ENCODE measurements at regions not wholly inside any gene's neighbourhood (a gene's known extent, or its start where the extent isn't known, plus 50 kb on each side); places are given as distances from the start of the nearest gene placed in this dataset.

DNA sequence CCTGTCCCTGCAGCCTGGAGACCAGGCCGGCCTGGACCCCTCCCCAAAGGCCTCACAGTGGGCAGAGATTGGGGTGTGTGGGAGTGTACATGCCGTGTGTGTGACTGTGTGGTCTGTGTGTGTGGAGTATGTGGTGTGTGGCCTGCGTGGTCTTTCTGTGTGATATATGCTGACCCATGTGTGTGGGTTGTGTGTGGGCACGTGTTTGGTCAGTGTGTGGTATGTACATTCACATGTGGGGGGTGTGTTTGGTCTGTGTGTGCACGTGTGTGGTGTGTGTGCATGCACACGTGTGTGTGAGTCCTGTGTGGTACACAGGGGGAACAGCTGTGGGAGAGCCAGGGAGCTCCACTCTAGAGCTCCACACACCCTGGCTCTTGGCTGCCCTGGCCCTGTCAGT lies 1185.1 kb downstream of the BRD1 start:
- no peaks in the 10 kb centered on the region for H3K4me1 ChIP-seq (ENCODE audit: insufficient read depth, low read length)
- H3K9ac ChIP-seq (ENCODE audit: low read depth, low read length): no peak overlapping the region
- no peaks in the 10 kb centered on the region for H3K9me3 ChIP-seq (ENCODE audit: insufficient read depth, low read depth, low read length)
- no peaks in the 10 kb centered on the region for H3K27me3 ChIP-seq (ENCODE audit: insufficient read depth, low read length)
- H3K36me3 ChIP-seq (ENCODE audit: insufficient read depth, low read depth, low read length): no peaks in the 10 kb centered on the region
- H3K4me3 ChIP-seq (ENCODE audit: low read length): no peak overlapping the region
- no peak overlapping the region for H3K27ac ChIP-seq (ENCODE audit: low read length)

- no peaks in the 10 kb centered on the region for H3K27me3 ChIP-seq (ENCODE audit: insufficient read depth, low read length)
- H3K4me3 ChIP-seq (ENCODE audit: low read length): no peak overlapping the region
- H3K27ac ChIP-seq (ENCODE audit: low read length): no peak overlapping the region
- H3K9ac ChIP-seq (ENCODE audit: low read depth, low read length): no peak overlapping the region
- no peaks in the 10 kb centered on the region for H3K36me3 ChIP-seq (ENCODE audit: insufficient read depth, low read depth, low read length)
- no peaks in the 10 kb centered on the region for H3K9me3 ChIP-seq (ENCODE audit: insufficient read depth, low read depth, low read length)
- H3K4me1 ChIP-seq (ENCODE audit: insufficient read depth, low read length): no peaks in the 10 kb centered on the region
These were observed 1185.7 kb downstream of the BRD1 start for GRCh38 chr22:48641906-48642475.

GRCh38 chr22:48640890-48641841 lies 1186.5 kb downstream of the BRD1 start:
- Histone ChIP-seq H3K27ac (ENCODE audit: low read length) (no peak overlapping the region), H3K4me1 (ENCODE audit: insufficient read depth, low read length) (no peaks in the 10 kb centered on the region), H3K9me3 (ENCODE audit: insufficient read depth, low read depth, low read length) (no peaks in the 10 kb centered on the region), H3K36me3 (ENCODE audit: insufficient read depth, low read depth, low read length) (no peaks in the 10 kb centered on the region), H3K9ac (ENCODE audit: low read depth, low read length) (no peak overlapping the region), H3K27me3 (ENCODE audit: insufficient read depth, low read length) (no peaks in the 10 kb centered on the region), H3K4me3 (ENCODE audit: low read length) (no peak overlapping the region)

DNA sequence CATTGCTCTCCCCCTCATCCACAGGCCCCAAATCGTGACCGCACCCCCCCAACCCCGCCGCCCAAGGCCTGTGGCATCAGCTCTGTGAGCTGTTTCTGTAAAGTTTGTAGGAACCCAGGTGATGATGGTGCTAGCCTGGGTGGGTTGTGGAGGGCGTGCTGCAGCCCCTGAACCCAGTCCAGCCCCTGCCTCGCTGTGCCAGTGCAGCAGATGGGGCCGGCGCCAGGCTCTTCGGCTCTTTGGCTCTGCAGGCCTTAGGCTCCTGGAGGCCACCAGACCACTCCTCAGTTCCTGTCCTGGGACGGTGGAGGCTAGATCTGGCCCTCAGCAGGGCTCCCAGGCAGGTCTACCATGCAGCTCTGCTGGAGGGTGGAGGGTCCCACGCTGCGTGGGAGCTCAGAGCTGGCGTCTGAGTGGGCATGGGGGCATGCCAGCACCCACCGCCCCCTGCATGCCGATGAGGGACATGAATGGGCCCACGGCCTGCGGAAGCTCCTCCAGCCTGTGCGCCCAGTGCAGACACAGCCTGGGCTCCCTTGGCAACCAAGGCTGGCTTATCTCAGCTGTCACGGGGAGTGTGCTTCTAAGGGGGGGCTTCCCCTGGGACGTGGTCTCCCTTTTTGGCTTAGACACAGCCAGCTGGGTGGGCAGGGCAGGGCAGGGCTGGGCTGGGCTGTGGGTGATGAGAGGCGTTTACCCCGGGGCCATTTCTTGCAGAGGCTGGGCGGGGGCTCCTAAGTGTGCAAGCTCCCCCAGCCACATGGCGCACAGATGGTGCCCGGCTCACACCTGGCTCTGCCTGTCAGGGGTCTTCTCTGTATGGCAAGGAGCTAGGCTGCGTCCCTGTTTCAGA lies 1187.6 kb downstream of the BRD1 start:
- no peak overlapping the region for H3K9ac ChIP-seq (ENCODE audit: low read depth, low read length)
- no peak overlapping the region for H3K4me3 ChIP-seq (ENCODE audit: low read length)
- H3K27me3 ChIP-seq (ENCODE audit: insufficient read depth, low read length): no peaks in the 10 kb centered on the region
- H3K9me3 ChIP-seq (ENCODE audit: insufficient read depth, low read depth, low read length): no peaks in the 10 kb centered on the region
- H3K27ac ChIP-seq (ENCODE audit: low read length): no peak overlapping the region
- no peaks in the 10 kb centered on the region for H3K4me1 ChIP-seq (ENCODE audit: insufficient read depth, low read length)
- no peaks in the 10 kb centered on the region for H3K36me3 ChIP-seq (ENCODE audit: insufficient read depth, low read depth, low read length)

- H3K4me1 ChIP-seq (ENCODE audit: insufficient read depth, low read length): no peaks in the 10 kb centered on the region
- no peak overlapping the region for H3K4me3 ChIP-seq (ENCODE audit: low read length)
- H3K36me3 ChIP-seq (ENCODE audit: insufficient read depth, low read depth, low read length): no peaks in the 10 kb centered on the region
- no peaks in the 10 kb centered on the region for H3K9me3 ChIP-seq (ENCODE audit: insufficient read depth, low read depth, low read length)
- H3K9ac ChIP-seq (ENCODE audit: low read depth, low read length): no peak overlapping the region
- no peak overlapping the region for H3K27ac ChIP-seq (ENCODE audit: low read length)
- H3K27me3 ChIP-seq (ENCODE audit: insufficient read depth, low read length): no peaks in the 10 kb centered on the region
These were observed 1188.5 kb downstream of the BRD1 start for GRCh38 chr22:48639021-48639795.

DNA sequence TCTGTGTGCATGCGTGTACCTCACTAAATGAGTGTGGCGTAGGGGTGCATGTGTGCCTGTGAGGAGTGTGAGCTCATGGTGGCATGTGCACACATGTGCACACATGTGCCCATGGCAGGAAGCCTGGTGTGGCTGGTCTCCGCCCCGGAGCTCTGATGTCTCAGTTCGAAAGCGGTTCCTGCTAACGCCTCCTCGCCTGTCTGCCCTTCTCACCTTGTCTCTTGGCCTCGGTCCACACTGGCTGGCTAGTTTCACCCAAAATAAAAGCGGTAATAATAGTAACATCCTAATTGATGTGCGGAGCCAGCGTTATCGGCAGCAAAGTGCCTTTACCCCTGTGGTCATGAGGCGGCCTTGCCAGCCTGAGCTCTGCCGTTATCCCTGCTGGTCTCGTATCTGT lies 1190.4 kb downstream of the BRD1 start:
- Histone ChIP-seq H3K4me3 (ENCODE audit: low read length) (no peak overlapping the region), H3K27me3 (ENCODE audit: insufficient read depth, low read length) (no peaks in the 10 kb centered on the region), H3K9me3 (ENCODE audit: insufficient read depth, low read depth, low read length) (no peaks in the 10 kb centered on the region), H3K9ac (ENCODE audit: low read depth, low read length) (no peak overlapping the region), H3K27ac (ENCODE audit: low read length) (no peak overlapping the region), H3K36me3 (ENCODE audit: insufficient read depth, low read depth, low read length) (no peaks in the 10 kb centered on the region), H3K4me1 (ENCODE audit: insufficient read depth, low read length) (no peaks in the 10 kb centered on the region)

- no peaks in the 10 kb centered on the region for H3K36me3 ChIP-seq (ENCODE audit: insufficient read depth, low read depth, low read length)
- no peaks in the 10 kb centered on the region for H3K9me3 ChIP-seq (ENCODE audit: insufficient read depth, low read depth, low read length)
- no peak overlapping the region for H3K4me3 ChIP-seq (ENCODE audit: low read length)
- no peak overlapping the region for H3K27ac ChIP-seq (ENCODE audit: low read length)
- no peaks in the 10 kb centered on the region for H3K4me1 ChIP-seq (ENCODE audit: insufficient read depth, low read length)
- H3K27me3 ChIP-seq (ENCODE audit: insufficient read depth, low read length): no peaks in the 10 kb centered on the region
- no peak overlapping the region for H3K9ac ChIP-seq (ENCODE audit: low read depth, low read length)
These were observed 1190.9 kb downstream of the BRD1 start for GRCh38 chr22:48636746-48637145.

DNA sequence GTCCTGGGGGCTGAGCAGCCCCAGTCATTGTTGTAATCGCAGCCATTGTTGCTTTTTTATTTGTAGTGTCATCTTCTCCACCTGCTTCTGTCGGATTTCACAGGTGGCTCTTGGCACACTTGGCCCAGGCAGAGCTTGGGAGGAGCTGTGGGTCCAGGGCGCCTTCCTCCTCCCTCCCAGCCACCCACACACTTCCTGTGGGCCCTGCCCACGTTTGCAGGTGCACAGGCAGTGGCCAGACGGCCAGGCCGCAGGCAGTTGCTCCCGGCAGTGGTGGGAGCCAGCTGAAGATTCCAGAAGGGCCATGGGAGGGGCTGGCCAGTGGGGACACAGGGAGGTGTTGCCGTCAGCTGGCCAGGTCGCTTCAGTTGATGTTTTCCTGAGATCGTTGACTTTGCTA lies 1191.9 kb downstream of the BRD1 start:
- no peak overlapping the region for H3K27ac ChIP-seq (ENCODE audit: low read length)
- no peak overlapping the region for H3K4me3 ChIP-seq (ENCODE audit: low read length)
- H3K27me3 ChIP-seq (ENCODE audit: insufficient read depth, low read length): no peaks in the 10 kb centered on the region
- no peaks in the 10 kb centered on the region for H3K9me3 ChIP-seq (ENCODE audit: insufficient read depth, low read depth, low read length)
- no peaks in the 10 kb centered on the region for H3K36me3 ChIP-seq (ENCODE audit: insufficient read depth, low read depth, low read length)
- no peak overlapping the region for H3K9ac ChIP-seq (ENCODE audit: low read depth, low read length)
- H3K4me1 ChIP-seq (ENCODE audit: insufficient read depth, low read length): no peaks in the 10 kb centered on the region

DNA sequence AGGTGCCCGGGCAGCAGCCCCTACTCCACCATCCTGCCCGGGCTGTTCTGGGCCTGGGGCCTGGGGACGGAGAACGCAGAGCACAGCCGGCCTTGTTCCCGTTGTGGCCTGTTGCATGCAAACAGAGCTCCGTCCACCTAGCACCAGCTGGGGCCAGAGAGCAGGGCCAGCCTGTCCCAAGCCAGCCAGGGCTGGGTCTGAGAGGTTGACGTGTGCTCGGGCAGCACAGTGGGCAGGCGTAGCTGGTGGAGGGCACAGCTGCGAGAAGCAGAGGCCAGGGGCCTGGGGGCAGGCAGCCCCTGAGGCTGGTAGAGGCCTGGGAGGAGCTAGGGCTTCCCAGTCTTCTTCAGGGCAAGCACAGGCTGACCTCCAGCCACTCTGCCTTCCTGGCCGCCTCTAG lies 1192.6 kb downstream of the BRD1 start:
- Histone ChIP-seq H3K27me3 (ENCODE audit: insufficient read depth, low read length) (no peaks in the 10 kb centered on the region), H3K27ac (ENCODE audit: low read length) (no peak overlapping the region), H3K9ac (ENCODE audit: low read depth, low read length) (no peak overlapping the region), H3K9me3 (ENCODE audit: insufficient read depth, low read depth, low read length) (no peaks in the 10 kb centered on the region), H3K36me3 (ENCODE audit: insufficient read depth, low read depth, low read length) (no peaks in the 10 kb centered on the region), H3K4me3 (ENCODE audit: low read length) (no peak overlapping the region), H3K4me1 (ENCODE audit: insufficient read depth, low read length) (no peaks in the 10 kb centered on the region; the same call in 1 of the 2 replicates)

DNA sequence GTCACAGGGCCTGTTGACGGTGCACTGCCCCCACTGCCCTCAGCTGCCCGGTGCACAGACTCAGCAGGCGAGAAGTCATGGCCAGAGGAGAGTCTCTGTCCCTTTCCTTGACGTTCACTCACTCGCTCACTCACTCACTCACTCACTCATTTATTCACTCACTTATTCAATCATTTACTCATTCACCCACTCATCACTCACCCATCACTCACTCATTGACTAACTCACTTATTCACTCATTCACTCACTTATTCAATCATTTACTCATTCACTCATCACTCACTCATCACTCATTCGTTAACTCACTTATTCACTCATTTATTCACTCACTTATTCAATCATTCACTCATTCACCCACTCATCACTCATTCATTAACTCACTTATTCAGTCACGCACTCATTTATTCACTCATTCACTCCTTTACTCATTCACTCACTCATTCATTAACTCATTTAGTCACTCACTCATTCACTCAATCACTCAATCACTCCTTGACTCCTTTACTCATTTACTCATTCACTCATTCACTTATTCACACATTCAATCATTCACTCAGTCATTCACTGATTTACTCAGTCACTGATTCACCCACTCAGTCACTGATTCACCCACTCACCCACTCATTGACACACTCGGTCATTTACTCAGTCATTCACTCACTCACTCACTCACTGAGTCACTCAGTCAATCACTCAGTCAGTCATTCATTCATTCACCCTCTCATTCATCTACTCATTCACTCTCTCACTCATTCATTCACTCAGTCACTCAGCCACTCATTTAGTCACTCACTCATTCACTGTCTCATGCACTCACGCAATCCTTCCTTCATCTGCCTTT lies 1193.5 kb downstream of the BRD1 start:
- Histone ChIP-seq H3K4me1 (ENCODE audit: insufficient read depth, low read length) (peaks cover 4% of the 10 kb centered on the region; the same call in 1 of the 2 replicates), H3K9ac (ENCODE audit: low read depth, low read length) (no peak overlapping the region), H3K36me3 (ENCODE audit: insufficient read depth, low read depth, low read length) (no peaks in the 10 kb centered on the region), H3K9me3 (ENCODE audit: insufficient read depth, low read depth, low read length) (no peaks in the 10 kb centered on the region), H3K4me3 (ENCODE audit: low read length) (no peak overlapping the region), H3K27me3 (ENCODE audit: insufficient read depth, low read length) (no peaks in the 10 kb centered on the region), H3K27ac (ENCODE audit: low read length) (no peak overlapping the region)

All from iPS-20b (cell line).